A549 (cell line): ENCODE measurements at regions not wholly inside any gene's neighbourhood (a gene's known extent, or its start where the extent isn't known, plus 50 kb on each side); places are given as distances from the start of the nearest gene placed in this dataset.

Experiments used
- ATAC-seq, 2 experiments: fragments of 200-7000 bp in 1 of 2; fragments of >200 bp in 1 of 2; cut with Nextera tagmentation in 1 of 2; cut with Tn5 transposase in 1 of 2; 3 replicates each; pipeline versions ENCODE4 v1.8.0 to v1.9.1; 2018 to 2020; ENCODE audit warnings: mild to moderate bottlenecking in 1 of 2, moderate library complexity in 1 of 2
- CTCF ChIA-PET: fragments of 300-600 bp; sonication (Branson Sonifier 250); formaldehyde crosslinking; extraction: SDS; loops from one replicate; lab custom pipeline; 2021; ENCODE audit warnings: antibody characterized with exemption, inconsistent platforms; lab: Yijun Ruan, JAX
- POLR2A ChIA-PET: fragments of 350-600 bp; formaldehyde crosslinking; extraction: SDS; loops from one replicate; lab custom pipeline; 2021; ENCODE audit warnings: antibody characterized with exemption, inconsistent platforms; lab: Yijun Ruan, JAX
- DNase-seq, 2 experiments: peaks; one replicate each; pipeline versions ENCODE4 v3.0.0 to v3.0.0-alpha.2; 2011 to 2016; ENCODE audit warnings: low read depth in 1 of 2, low spot score in 1 of 2
- FAIRE-seq: peaks from 2 replicates; lab custom pipeline; 2011; peaks lifted over from hg19 to GRCh38; lab: Jason Lieb, UNC
- H3K27ac ChIP-seq, 2 experiments: fragments of >200 bp; sonication (Bioruptor Twin); formaldehyde crosslinking; 3 replicates each; pipeline ENCODE4 v1.5.1; 2016 to 2017
- H3K4me1 ChIP-seq: fragments of >200 bp; sonication (Bioruptor Twin); formaldehyde crosslinking; 3 replicates; pipeline ENCODE4 v1.6.1; 2016
- H3K4me2 ChIP-seq: fragments of >200 bp; sonication (Bioruptor Twin); formaldehyde crosslinking; 3 replicates; pipeline ENCODE4 v1.6.1; 2016
- H3K4me3 ChIP-seq: fragments of >200 bp; sonication (Bioruptor Twin); formaldehyde crosslinking; 3 replicates; pipeline ENCODE4 v1.5.1; 2016
- H3K9me3 ChIP-seq: fragments of >200 bp; sonication (Bioruptor Twin); formaldehyde crosslinking; 3 replicates; pipeline ENCODE4 v1.6.1; 2016
- CHD2 ChIP-seq: fragments of 150-350 bp; IDR thresholded peaks from 2 replicates; pipeline ENCODE4 v1.6.1; 2014; ENCODE audit warnings: low read length; ENCODE audit not compliant: partially characterized antibody
- CHD4 ChIP-seq: fragments of 200-600 bp; sonication (generic); IDR thresholded peaks from 2 replicates; pipeline ENCODE4 v1.6.1; 2016; ENCODE audit warnings: antibody characterized with exemption, mild to moderate bottlenecking, borderline replicate concordance
- HOXB13 ChIP-seq: fragments of 250-450 bp; sonication (Bioruptor Pico); IDR thresholded peaks from 2 replicates; pipeline ENCODE4 v1.5.0; 2020; ENCODE audit warnings: low read depth, mild to moderate bottlenecking, moderate library complexity
- RAD21 ChIP-seq, 2 experiments: fragments of >200 bp in 1 of 2; sonication (Bioruptor Twin) in 1 of 2; formaldehyde crosslinking in 1 of 2; IDR thresholded peaks in 1 of 2; conservative IDR thresholded peaks in 1 of 2; 2 replicates in 1 of 2; 3 replicates in 1 of 2; pipeline ENCODE4 v1.6.1; 2012 to 2018; ENCODE audit warnings: inconsistent platforms in 1 of 2
- RARB ChIP-seq: fragments of 250-450 bp; sonication (Bioruptor Pico); IDR thresholded peaks from 2 replicates; pipeline ENCODE4 v1.8.0; 2021; ENCODE audit warnings: mild to moderate bottlenecking, moderate library complexity
- WGBS: methylation state at CpG from one replicate; pipeline ENCODE4 v1.1.6; 2017; ENCODE audit errors: missing lambda C conversion rate; 5-methylcytosine and 5-hydroxymethylcytosine counted together
- small RNA-seq, 6 experiments: library from RNA; depleted of rRNA; stranded (forward); fragments of <200 nt; gene quantifications; one replicate each; pipeline ENCODE3, GENCODE V24; 2012
- TF ChIP-seq, protein P1 (sequence below): fragments of >200 bp; sonication (Bioruptor Twin); formaldehyde crosslinking; IDR thresholded peaks from 3 replicates; pipeline ENCODE4 v1.6.1; 2016
- TF ChIP-seq, protein P2 (sequence below): fragments of 200-600 bp; sonication (generic); IDR thresholded peaks from 2 replicates; pipeline ENCODE4 v1.6.1; 2016; ENCODE audit warnings: antibody characterized with exemption, mild to moderate bottlenecking, moderate library complexity

DNA sequence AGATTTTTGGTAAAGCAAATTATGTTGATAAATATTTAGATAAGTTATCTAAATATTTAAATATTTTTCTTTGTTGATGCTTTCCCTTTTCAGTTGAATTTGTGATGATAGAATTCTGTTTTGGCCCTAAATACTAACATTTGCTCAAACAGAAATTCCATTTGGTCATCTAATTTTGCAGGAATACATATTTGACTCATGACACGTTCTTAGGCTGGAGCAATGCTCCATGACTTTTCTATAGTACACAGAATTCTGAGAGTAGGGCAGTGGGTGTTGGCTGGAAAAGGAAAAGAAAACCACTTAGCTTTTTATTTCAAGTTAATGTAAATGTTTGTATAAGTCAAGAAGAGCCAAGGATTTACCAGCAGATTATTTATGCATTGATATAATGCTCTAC, 58.6 kb upstream of the GK2 start:
- ChIA-PET POLR2A (no interaction called here), CTCF (no interaction called here)
- Histone ChIP-seq H3K27ac (no peak overlapping the region), H3K4me2 (no peak overlapping the region), H3K9me3 (no peaks in the 10 kb centered on the region), H3K4me3 (no peak overlapping the region)
- ATAC-seq (no peak), DNase-seq (no peak)
- 0% methylated on average over 1 of the region's 1 CpG for WGBS
- TF ChIP-seq HOXB13 (no peak), CHD2 (no peak), CHD4 (no peak), RARB (CRISPR knock-in tag) (no peak), RAD21 (conservative IDR thresholded peaks at IDR 0.05 in 1 of 2, IDR thresholded peaks at IDR 0.05 in 1 of 2) (no peak)
- TF ChIP-seq, protein P1, sequence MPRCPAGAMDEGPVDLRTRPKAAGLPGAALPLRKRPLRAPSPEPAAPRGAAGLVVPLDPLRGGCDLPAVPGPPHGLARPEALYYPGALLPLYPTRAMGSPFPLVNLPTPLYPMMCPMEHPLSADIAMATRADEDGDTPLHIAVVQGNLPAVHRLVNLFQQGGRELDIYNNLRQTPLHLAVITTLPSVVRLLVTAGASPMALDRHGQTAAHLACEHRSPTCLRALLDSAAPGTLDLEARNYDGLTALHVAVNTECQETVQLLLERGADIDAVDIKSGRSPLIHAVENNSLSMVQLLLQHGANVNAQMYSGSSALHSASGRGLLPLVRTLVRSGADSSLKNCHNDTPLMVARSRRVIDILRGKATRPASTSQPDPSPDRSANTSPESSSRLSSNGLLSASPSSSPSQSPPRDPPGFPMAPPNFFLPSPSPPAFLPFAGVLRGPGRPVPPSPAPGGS = no peak
- TF ChIP-seq, protein P2, sequence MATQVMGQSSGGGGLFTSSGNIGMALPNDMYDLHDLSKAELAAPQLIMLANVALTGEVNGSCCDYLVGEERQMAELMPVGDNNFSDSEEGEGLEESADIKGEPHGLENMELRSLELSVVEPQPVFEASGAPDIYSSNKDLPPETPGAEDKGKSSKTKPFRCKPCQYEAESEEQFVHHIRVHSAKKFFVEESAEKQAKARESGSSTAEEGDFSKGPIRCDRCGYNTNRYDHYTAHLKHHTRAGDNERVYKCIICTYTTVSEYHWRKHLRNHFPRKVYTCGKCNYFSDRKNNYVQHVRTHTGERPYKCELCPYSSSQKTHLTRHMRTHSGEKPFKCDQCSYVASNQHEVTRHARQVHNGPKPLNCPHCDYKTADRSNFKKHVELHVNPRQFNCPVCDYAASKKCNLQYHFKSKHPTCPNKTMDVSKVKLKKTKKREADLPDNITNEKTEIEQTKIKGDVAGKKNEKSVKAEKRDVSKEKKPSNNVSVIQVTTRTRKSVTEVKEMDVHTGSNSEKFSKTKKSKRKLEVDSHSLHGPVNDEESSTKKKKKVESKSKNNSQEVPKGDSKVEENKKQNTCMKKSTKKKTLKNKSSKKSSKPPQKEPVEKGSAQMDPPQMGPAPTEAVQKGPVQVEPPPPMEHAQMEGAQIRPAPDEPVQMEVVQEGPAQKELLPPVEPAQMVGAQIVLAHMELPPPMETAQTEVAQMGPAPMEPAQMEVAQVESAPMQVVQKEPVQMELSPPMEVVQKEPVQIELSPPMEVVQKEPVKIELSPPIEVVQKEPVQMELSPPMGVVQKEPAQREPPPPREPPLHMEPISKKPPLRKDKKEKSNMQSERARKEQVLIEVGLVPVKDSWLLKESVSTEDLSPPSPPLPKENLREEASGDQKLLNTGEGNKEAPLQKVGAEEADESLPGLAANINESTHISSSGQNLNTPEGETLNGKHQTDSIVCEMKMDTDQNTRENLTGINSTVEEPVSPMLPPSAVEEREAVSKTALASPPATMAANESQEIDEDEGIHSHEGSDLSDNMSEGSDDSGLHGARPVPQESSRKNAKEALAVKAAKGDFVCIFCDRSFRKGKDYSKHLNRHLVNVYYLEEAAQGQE = no peak
- TF ChIP-seq, all 56 proteins: peak for 0
- no peaks in the 10 kb centered on the region for H3K4me1 ChIP-seq
- FAIRE-seq = no peak

Small RNA genes in the stretch of these regions (small RNA-seq; reads per million reads assigned to genes)
- gene RF00072 = 0 reads per million in 6 experiments
